IMR-90 (cell line): ENCODE measurements at regions not wholly inside any gene's neighbourhood (a gene's known extent, or its start where the extent isn't known, plus 50 kb on each side); places are given as distances from the start of the nearest gene placed in this dataset.

Source experiments
- ATAC-seq: fragments of 200-7000 bp; cut with Tn5 transposase; 2 replicates; pipeline ENCODE4 v1.9.1; 2020; ENCODE audit warnings: low read depth, mild to moderate bottlenecking, moderate library complexity
- BruUV-seq: library from RNA; stranded (reverse); fragments of 400-500 nt; replicated peaks from 2 replicates; lab custom pipeline; 2021; lab: Mats Ljungman, UMichigan
- CTCF ChIA-PET: fragments of 300-600 bp; formaldehyde crosslinking; extraction: SDS; loops from one replicate; lab custom pipeline; 2021; ENCODE audit warnings: antibody characterized with exemption; lab: Yijun Ruan, JAX
- POLR2A ChIA-PET: fragments of 300-600 bp; sonication (Branson Sonifier 250); formaldehyde crosslinking; loops from one replicate; lab custom pipeline; 2022; ENCODE audit warnings: antibody characterized with exemption; ENCODE audit not compliant: unreplicated experiment; lab: Charles Lee
- DNase-seq: peaks from one replicate; pipeline ENCODE4 v3.0.0; 2013
- H2AFZ ChIP-seq: replicated peaks from 2 replicates; pipeline ENCODE3; 2013; ENCODE audit warnings: low read length, mild to moderate bottlenecking; ENCODE audit not compliant: poor library complexity
- H2AK5ac ChIP-seq: 2 replicates; pipeline ENCODE4 v1.6.1; 2013; ENCODE audit warnings: low read depth, low read length, inconsistent platforms
- H2AK9ac ChIP-seq: replicated peaks from 2 replicates; pipeline ENCODE3; 2013; ENCODE audit warnings: mild to moderate bottlenecking, low read depth, low read length, moderate library complexity; ENCODE audit not compliant: poor library complexity
- H2BK120ac ChIP-seq: 2 replicates; pipeline ENCODE4 v1.6.1; 2013; ENCODE audit warnings: low read depth, low read length, inconsistent platforms
- H2BK15ac ChIP-seq: 3 replicates; pipeline ENCODE4 v1.6.1; 2013; ENCODE audit warnings: low read depth, low read length, inconsistent platforms
- H2BK20ac ChIP-seq: 2 replicates; pipeline ENCODE4 v1.6.1; 2013; ENCODE audit warnings: low read depth, mild to moderate bottlenecking, inconsistent platforms, low read length, moderate library complexity
- H2BK5ac ChIP-seq: 2 replicates; pipeline ENCODE4 v1.6.1; 2013; ENCODE audit warnings: mild to moderate bottlenecking, low read depth, low read length, inconsistent platforms; ENCODE audit not compliant: poor library complexity, severe bottlenecking
- H3K14ac ChIP-seq: replicated peaks from 2 replicates; pipeline ENCODE4 v1.6.1; 2013; ENCODE audit warnings: low read depth, low read length, inconsistent platforms
- H3K18ac ChIP-seq: 2 replicates; pipeline ENCODE4 v1.6.1; 2013; ENCODE audit warnings: low read depth, low read length, control low read depth
- H3K23ac ChIP-seq: 2 replicates; pipeline ENCODE4 v1.6.1; 2013; ENCODE audit warnings: low read depth, low read length, inconsistent platforms
- H3K27ac ChIP-seq: 2 replicates; pipeline ENCODE4 v1.5.1; 2013; ENCODE audit warnings: mild to moderate bottlenecking, control low read depth, low read length; ENCODE audit not compliant: insufficient read depth
- H3K27me3 ChIP-seq: 2 replicates; pipeline ENCODE4 v1.6.1; 2013; ENCODE audit warnings: low read length; ENCODE audit not compliant: control insufficient read depth, insufficient read depth
- H3K36me3 ChIP-seq: 2 replicates; pipeline ENCODE4 v1.6.1; 2013; ENCODE audit warnings: low read length, mixed read lengths; ENCODE audit not compliant: control insufficient read depth, insufficient read depth
- H3K4ac ChIP-seq: 2 replicates; pipeline ENCODE4 v1.6.1; 2013; ENCODE audit warnings: low read depth, low read length, inconsistent platforms
- H3K4me1 ChIP-seq: 2 replicates; pipeline ENCODE4 v1.6.1; 2013; ENCODE audit warnings: low read length, mixed read lengths; ENCODE audit not compliant: control insufficient read depth, insufficient read depth
- H3K4me2 ChIP-seq: 2 replicates; pipeline ENCODE4 v1.6.1; 2013; ENCODE audit warnings: low read depth, mild to moderate bottlenecking, control low read depth, low read length, moderate library complexity
- H3K4me3 ChIP-seq: 2 replicates; pipeline ENCODE4 v1.5.1; 2013; ENCODE audit warnings: low read depth, mild to moderate bottlenecking, control low read depth, low read length, moderate library complexity; ENCODE audit not compliant: insufficient read depth
- H3K56ac ChIP-seq: 2 replicates; pipeline ENCODE4 v1.6.1; 2013; ENCODE audit warnings: low read length, inconsistent platforms; ENCODE audit not compliant: insufficient read depth; ENCODE audit errors: extremely low read depth
- H3K79me1 ChIP-seq, 2 experiments: 2 replicates each; pipeline ENCODE4 v1.6.1; 2013; ENCODE audit warnings: low read length in 2 of 2, inconsistent platforms in 1 of 2, low read depth in 1 of 2
- H3K9ac ChIP-seq: 2 replicates; pipeline ENCODE4 v1.6.1; 2013; ENCODE audit warnings: low read depth, low read length, control low read depth
- H3K9me1 ChIP-seq: 2 replicates; pipeline ENCODE4 v1.6.1; 2013; ENCODE audit warnings: low read length, inconsistent platforms; ENCODE audit not compliant: insufficient read depth
- H3K9me3 ChIP-seq: 2 replicates; pipeline ENCODE4 v1.6.1; 2013; ENCODE audit warnings: low read length; ENCODE audit not compliant: control insufficient read depth, insufficient read depth
- H4K20me1 ChIP-seq: 2 replicates; pipeline ENCODE4 v1.6.1; 2013; ENCODE audit warnings: low read length, inconsistent platforms; ENCODE audit not compliant: insufficient read depth
- H4K5ac ChIP-seq: 2 replicates; pipeline ENCODE4 v1.6.1; 2013; ENCODE audit warnings: mild to moderate bottlenecking, low read depth, low read length, control low read depth
- H4K8ac ChIP-seq, 2 experiments: 2 replicates each; pipeline ENCODE4 v1.6.1; 2013; ENCODE audit warnings: low read depth in 2 of 2, low read length in 2 of 2, control low read depth in 1 of 2, inconsistent platforms in 1 of 2
- H4K91ac ChIP-seq: 2 replicates; pipeline ENCODE4 v1.6.1; 2013; ENCODE audit warnings: low read depth, low read length, inconsistent platforms; ENCODE audit not compliant: insufficient read depth
- BHLHE40 ChIP-seq: fragments of 150-350 bp; IDR thresholded peaks from 2 replicates; pipeline ENCODE4 v1.6.1; 2016; ENCODE audit warnings: mild to moderate bottlenecking, low read depth, low read length
- CEBPB ChIP-seq: IDR thresholded peaks from 2 replicates; pipeline ENCODE4 v1.6.1; 2012; ENCODE audit warnings: low read depth, low read length, improper control_type of control experiment
- CHD1 ChIP-seq: IDR thresholded peaks from 2 replicates; pipeline ENCODE4 v1.6.1; 2012; ENCODE audit warnings: low read depth, low read length, improper control_type of control experiment
- FOS ChIP-seq: fragments of 150-350 bp; IDR thresholded peaks from 2 replicates; pipeline ENCODE4 v1.6.1; 2016; ENCODE audit warnings: low read depth, low read length
- MAZ ChIP-seq: IDR thresholded peaks from 2 replicates; pipeline ENCODE4 v1.6.1; 2012; ENCODE audit warnings: low read depth, mild to moderate bottlenecking, low read length, improper control_type of control experiment, moderate library complexity, borderline replicate concordance
- MXI1 ChIP-seq: IDR thresholded peaks from 2 replicates; pipeline ENCODE4 v1.6.1; 2012; ENCODE audit warnings: low read depth, mild to moderate bottlenecking, low read length, moderate library complexity, borderline replicate concordance
- NFE2L2 ChIP-seq: fragments of 150-350 bp; IDR thresholded peaks from 2 replicates; pipeline ENCODE4 v1.6.1; 2016; ENCODE audit warnings: low read depth, mild to moderate bottlenecking, low read length
- POLR2A ChIP-seq: IDR thresholded peaks from 2 replicates; pipeline ENCODE4 v1.6.1; 2012; ENCODE audit warnings: mild to moderate bottlenecking, low read depth, low read length
- RAD21 ChIP-seq: IDR thresholded peaks from 2 replicates; pipeline ENCODE4 v1.6.1; 2012; ENCODE audit warnings: low read length, improper control_type of control experiment
- RCOR1 ChIP-seq: IDR thresholded peaks from 2 replicates; pipeline ENCODE4 v1.6.1; 2012; ENCODE audit warnings: mild to moderate bottlenecking, low read length, improper control_type of control experiment; ENCODE audit not compliant: insufficient replicate concordance
- RFX5 ChIP-seq: IDR thresholded peaks from 2 replicates; pipeline ENCODE4 v1.8.0; 2012; ENCODE audit warnings: low read depth, mild to moderate bottlenecking, low read length, moderate library complexity
- SMC3 ChIP-seq: fragments of 150-350 bp; IDR thresholded peaks from 2 replicates; pipeline ENCODE4 v1.6.1; 2016; ENCODE audit warnings: low read depth, mild to moderate bottlenecking, antibody characterized with exemption, low read length, moderate library complexity
- WGBS, 2 experiments: methylation state at CpG; one replicate each; pipeline versions ENCODE4 v1.1.5 to v1.1.7; 2013; ENCODE audit warnings: missing lambda C conversion rate in 2 of 2; ENCODE audit not compliant: insufficient read length in 1 of 2; ENCODE audit errors: extremely low coverage in 2 of 2; 5-methylcytosine and 5-hydroxymethylcytosine counted together
- dilution Hi-C: fragments of 300-500 bp; cut with HindIII; formaldehyde crosslinking; loops from one replicate; pipeline ENCODE4 v1.14.3; 2018; ENCODE audit warnings: low sequenced_read_pairs; ENCODE audit not compliant: unreplicated experiment
- in situ Hi-C: fragments of 300-500 bp; cut with MboI; formaldehyde crosslinking; loops from 3 replicates; pipeline ENCODE4 v1.14.3; 2019; ENCODE audit warnings: low sequenced_read_pairs, inconsistent platforms, mixed read lengths
- intact Hi-C: fragments of 100-400 bp; cut with micrococcal nuclease; formaldehyde crosslinking; loops from 2 replicates; pipeline ENCODE4 v1.10.0; 2022
- TF ChIP-seq, protein P1 (sequence below): fragments of 150-350 bp; IDR thresholded peaks from 2 replicates; pipeline ENCODE4 v1.6.1; 2017; ENCODE audit warnings: mild to moderate bottlenecking, antibody characterized with exemption, low read length, low read depth
- TF ChIP-seq, protein P2 (sequence below): conservative IDR thresholded peaks from 2 replicates; pipeline ENCODE4 v1.5.1; 2012; ENCODE audit warnings: mild to moderate bottlenecking, low read depth, low read length, improper control_type of control experiment

DNA sequence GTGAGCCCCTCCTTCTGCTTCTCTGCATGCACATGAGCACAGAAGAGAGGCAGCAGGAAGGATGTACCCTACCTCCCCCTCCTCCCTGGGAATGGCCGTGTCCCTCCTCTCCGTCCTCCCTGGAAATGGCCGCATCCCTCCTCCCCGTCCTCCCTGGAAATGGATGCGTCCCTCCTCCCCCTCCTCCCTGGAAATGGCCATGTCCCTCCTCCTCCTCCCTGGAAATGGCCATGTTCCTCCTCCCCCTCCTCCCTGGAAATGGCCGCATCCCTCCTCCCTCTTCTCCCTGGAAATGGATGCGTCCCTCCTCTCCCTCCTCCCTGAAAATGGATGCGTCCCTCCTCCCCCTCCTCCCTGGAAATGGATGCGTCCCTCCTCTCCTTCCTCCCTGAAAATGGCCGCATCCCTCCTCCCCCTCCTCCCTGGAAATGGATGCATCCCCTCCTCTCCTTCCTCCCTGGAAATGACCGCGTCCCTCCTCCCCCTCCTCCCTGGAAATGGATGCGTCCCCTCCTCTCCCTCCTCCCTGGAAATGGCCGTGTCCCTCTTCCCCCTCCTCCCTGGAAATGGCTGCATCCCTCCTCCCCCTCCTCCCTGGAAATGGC lies 428.6 kb downstream of the AACS start:
- no peak overlapping the region for H3K18ac ChIP-seq
- CTCF ChIA-PET = no interaction called here
- no peak overlapping the region for H3K9ac ChIP-seq
- H3K9me1 ChIP-seq = no peaks in the 10 kb centered on the region
- H3K4me3 ChIP-seq = no peak overlapping the region
- ATAC-seq (no peak), DNase-seq (no peak)
- POLR2A ChIA-PET = no interaction called here
- no peak overlapping the region for H2BK5ac ChIP-seq
- no peaks in the 10 kb centered on the region for H3K4me1 ChIP-seq
- no peak overlapping the region for H3K14ac ChIP-seq
- H3K56ac ChIP-seq = no peak overlapping the region
- no peak overlapping the region for H2AK9ac ChIP-seq
- H2BK20ac ChIP-seq = no peak overlapping the region
- no peaks in the 10 kb centered on the region for H3K36me3 ChIP-seq
- H3K27ac ChIP-seq = no peak overlapping the region
- no peak overlapping the region for H3K4ac ChIP-seq
- dilution Hi-C loops = no loop called here
- no peak overlapping the region for H4K5ac ChIP-seq
- H4K91ac ChIP-seq = no peak overlapping the region
- H3K23ac ChIP-seq = no peak overlapping the region
- no peaks in the 10 kb centered on the region for H3K27me3 ChIP-seq
- H4K20me1 ChIP-seq = no peaks in the 10 kb centered on the region
- no peak overlapping the region for H2BK120ac ChIP-seq
- TF ChIP-seq RCOR1 (no peak), MXI1 (no peak), RFX5 (no peak), NFE2L2 (no peak), CEBPB (no peak), POLR2A (no peak), FOS (no peak), CHD1 (no peak), BHLHE40 (no peak), RAD21 (no peak), SMC3 (no peak), MAZ (no peak)
- TF ChIP-seq, protein P1, sequence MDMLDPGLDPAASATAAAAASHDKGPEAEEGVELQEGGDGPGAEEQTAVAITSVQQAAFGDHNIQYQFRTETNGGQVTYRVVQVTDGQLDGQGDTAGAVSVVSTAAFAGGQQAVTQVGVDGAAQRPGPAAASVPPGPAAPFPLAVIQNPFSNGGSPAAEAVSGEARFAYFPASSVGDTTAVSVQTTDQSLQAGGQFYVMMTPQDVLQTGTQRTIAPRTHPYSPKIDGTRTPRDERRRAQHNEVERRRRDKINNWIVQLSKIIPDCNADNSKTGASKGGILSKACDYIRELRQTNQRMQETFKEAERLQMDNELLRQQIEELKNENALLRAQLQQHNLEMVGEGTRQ = no peak
- TF ChIP-seq, protein P2, sequence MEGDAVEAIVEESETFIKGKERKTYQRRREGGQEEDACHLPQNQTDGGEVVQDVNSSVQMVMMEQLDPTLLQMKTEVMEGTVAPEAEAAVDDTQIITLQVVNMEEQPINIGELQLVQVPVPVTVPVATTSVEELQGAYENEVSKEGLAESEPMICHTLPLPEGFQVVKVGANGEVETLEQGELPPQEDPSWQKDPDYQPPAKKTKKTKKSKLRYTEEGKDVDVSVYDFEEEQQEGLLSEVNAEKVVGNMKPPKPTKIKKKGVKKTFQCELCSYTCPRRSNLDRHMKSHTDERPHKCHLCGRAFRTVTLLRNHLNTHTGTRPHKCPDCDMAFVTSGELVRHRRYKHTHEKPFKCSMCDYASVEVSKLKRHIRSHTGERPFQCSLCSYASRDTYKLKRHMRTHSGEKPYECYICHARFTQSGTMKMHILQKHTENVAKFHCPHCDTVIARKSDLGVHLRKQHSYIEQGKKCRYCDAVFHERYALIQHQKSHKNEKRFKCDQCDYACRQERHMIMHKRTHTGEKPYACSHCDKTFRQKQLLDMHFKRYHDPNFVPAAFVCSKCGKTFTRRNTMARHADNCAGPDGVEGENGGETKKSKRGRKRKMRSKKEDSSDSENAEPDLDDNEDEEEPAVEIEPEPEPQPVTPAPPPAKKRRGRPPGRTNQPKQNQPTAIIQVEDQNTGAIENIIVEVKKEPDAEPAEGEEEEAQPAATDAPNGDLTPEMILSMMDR = no peak
- 83% methylated on average over 6 of the region's 14 CpGs; no CpG with 5 or more reads in 1 of the 2 experiments for WGBS, 2 experiments
- H2AK5ac ChIP-seq = no peak overlapping the region
- H2BK15ac ChIP-seq = no peak overlapping the region
- H4K8ac ChIP-seq = no peak overlapping the region
- H2AFZ ChIP-seq = no peak overlapping the region
- H3K4me2 ChIP-seq = no peak overlapping the region
- no TSS peak for BruUV-seq
- in situ Hi-C loops = no loop called here
- intact Hi-C loops = no loop called here
- H3K79me1 ChIP-seq = no peaks in the 10 kb centered on the region
- H3K9me3 ChIP-seq = peaks cover 23% of the 10 kb centered on the region
